ENCODE measurements at regions not wholly inside any gene's neighbourhood (a gene's known extent, or its start where the extent isn't known, plus 50 kb on each side); places are given as distances from the start of the nearest gene placed in this dataset.

DNA sequence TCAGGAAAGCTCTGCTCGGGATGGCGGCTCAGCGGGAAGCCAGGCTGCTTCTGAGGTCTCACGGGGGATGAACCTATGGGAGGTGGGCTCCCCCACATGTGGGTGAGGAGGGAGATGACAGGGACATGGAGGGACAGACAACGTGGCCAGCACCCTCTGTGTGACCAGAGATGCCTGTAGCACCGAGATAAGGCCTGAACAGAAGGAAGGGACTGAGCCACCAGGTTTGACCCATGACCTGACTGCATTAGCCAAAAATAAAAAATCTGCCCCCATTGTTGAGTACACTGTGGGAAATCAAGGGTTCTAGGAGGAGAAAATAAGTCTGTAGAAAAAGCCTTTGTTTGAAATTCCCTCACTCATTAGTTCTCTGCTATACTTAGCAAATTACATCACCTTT lies 105.7 kb downstream of the RNASET2 start:
- TF ChIP-seq, protein P1, sequence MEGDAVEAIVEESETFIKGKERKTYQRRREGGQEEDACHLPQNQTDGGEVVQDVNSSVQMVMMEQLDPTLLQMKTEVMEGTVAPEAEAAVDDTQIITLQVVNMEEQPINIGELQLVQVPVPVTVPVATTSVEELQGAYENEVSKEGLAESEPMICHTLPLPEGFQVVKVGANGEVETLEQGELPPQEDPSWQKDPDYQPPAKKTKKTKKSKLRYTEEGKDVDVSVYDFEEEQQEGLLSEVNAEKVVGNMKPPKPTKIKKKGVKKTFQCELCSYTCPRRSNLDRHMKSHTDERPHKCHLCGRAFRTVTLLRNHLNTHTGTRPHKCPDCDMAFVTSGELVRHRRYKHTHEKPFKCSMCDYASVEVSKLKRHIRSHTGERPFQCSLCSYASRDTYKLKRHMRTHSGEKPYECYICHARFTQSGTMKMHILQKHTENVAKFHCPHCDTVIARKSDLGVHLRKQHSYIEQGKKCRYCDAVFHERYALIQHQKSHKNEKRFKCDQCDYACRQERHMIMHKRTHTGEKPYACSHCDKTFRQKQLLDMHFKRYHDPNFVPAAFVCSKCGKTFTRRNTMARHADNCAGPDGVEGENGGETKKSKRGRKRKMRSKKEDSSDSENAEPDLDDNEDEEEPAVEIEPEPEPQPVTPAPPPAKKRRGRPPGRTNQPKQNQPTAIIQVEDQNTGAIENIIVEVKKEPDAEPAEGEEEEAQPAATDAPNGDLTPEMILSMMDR (IDR thresholded peaks at IDR 0.05; ENCODE audit: low read length) = no peak
- no peak for TF ChIP-seq EZH2 (IDR thresholded peaks at IDR 0.05; ENCODE audit: borderline replicate concordance, low read length)

Measured in OCI-LY1 (cell line).